BJ (cell line): ENCODE measurements at regions not wholly inside any gene's neighbourhood (a gene's known extent, or its start where the extent isn't known, plus 50 kb on each side); places are given as distances from the start of the nearest gene placed in this dataset.

Source experiments
- CTCF ChIA-PET: fragments of 350-600 bp; formaldehyde crosslinking; extraction: SDS; loops from one replicate; lab custom pipeline; 2021; ENCODE audit warnings: antibody characterized with exemption, inconsistent platforms; lab: Yijun Ruan, JAX
- POLR2A ChIA-PET: fragments of 300-600 bp; sonication (Branson Sonifier 250); formaldehyde crosslinking; extraction: SDS; loops from one replicate; lab custom pipeline; 2021; ENCODE audit warnings: antibody characterized with exemption; lab: Charles Lee
- DNase-seq: peaks from one replicate; pipeline ENCODE4 v3.0.0-alpha.2; 2011; ENCODE audit warnings: low read depth
- H3K27me3 ChIP-seq: 2 replicates; pipeline ENCODE4 v1.6.0; 2011; ENCODE audit warnings: low read length; ENCODE audit not compliant: control insufficient read depth, insufficient read depth
- H3K36me3 ChIP-seq: 2 replicates; pipeline ENCODE4 v1.5.1; 2011; ENCODE audit warnings: low read length; ENCODE audit not compliant: control insufficient read depth, insufficient read depth
- H3K4me3 ChIP-seq: 2 replicates; pipeline ENCODE4 v1.5.1; 2011; ENCODE audit warnings: low read depth, mild to moderate bottlenecking, control low read depth, low read length
- TF ChIP-seq, protein P1 (sequence below): IDR thresholded peaks from 2 replicates; pipeline ENCODE4 v1.5.1; 2011; ENCODE audit warnings: low read depth, mild to moderate bottlenecking, control low read depth, inconsistent platforms, low read length, moderate library complexity; ENCODE audit not compliant: insufficient read depth

DNA sequence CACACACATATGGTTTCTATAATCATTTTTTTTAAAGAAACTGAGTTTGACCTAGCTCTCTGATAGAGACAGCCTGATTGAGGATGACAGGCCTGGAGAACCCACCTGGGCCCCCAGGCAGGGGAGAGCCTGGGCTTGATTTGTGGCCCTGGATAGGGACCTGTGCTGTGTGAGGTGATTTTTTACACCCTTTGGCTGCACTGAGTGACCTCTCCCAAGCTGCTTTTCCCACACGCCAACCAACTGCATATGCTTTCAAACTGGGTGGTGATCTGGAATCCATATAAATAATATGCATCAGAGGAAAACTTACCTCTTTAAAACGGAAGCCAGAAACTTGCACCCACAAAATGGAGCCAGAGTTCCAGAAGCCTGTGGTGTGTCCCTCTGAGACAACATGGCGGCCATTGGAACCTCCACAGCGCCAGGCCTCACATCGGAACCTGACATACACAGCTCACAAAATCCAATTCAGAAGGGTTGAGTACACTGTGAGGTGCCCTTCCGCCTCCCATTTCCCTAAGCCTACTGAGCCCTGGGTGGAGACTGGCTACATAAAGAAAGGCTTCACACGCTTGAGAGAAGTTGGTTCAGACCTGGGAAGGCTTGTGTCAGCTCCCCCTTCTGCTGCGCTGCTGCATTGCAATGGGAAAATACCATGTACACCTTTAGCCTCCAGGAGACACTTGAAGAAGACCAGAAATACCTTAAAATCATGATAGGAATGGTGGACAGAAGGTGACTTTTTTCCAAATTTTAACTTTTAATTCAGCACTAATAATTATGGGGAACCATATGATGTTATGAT is 160.7 kb downstream of the HHIPL2 start:
- DNase-seq = no peak
- TF ChIP-seq, protein P1, sequence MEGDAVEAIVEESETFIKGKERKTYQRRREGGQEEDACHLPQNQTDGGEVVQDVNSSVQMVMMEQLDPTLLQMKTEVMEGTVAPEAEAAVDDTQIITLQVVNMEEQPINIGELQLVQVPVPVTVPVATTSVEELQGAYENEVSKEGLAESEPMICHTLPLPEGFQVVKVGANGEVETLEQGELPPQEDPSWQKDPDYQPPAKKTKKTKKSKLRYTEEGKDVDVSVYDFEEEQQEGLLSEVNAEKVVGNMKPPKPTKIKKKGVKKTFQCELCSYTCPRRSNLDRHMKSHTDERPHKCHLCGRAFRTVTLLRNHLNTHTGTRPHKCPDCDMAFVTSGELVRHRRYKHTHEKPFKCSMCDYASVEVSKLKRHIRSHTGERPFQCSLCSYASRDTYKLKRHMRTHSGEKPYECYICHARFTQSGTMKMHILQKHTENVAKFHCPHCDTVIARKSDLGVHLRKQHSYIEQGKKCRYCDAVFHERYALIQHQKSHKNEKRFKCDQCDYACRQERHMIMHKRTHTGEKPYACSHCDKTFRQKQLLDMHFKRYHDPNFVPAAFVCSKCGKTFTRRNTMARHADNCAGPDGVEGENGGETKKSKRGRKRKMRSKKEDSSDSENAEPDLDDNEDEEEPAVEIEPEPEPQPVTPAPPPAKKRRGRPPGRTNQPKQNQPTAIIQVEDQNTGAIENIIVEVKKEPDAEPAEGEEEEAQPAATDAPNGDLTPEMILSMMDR = no peak
- ChIA-PET CTCF (interaction anchor here (0.7 kb wide), 1 partner anchor 44 kb away, joined by 4 read pairs; no protein-coding TSS in a partner anchor), POLR2A (no interaction called here)
- Histone ChIP-seq H3K27me3 (no peaks in the 10 kb centered on the region), H3K4me3 (no peak overlapping the region), H3K36me3 (no peaks in the 10 kb centered on the region)

DNA sequence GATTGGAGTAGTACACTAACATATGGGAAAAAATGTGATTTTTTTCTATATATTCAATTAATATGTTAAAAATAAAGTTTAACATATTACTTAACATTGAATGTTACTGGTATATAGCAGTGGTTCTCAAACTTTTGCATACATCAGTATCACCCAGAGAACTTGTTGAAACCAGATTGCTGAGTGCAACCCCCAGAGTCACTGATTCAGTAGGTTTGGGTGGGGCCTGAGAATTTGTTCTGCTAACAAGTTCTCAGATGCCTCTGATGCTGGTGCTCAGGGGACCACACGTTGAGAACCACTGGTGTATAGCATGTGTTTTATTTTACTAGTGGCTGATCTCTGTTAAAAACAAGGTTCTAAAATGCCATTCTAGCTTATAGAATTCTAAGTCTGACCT is 161.9 kb downstream of the HHIPL2 start:
- CTCF ChIA-PET = interaction anchor here (0.6 kb wide), 1 partner anchor 52 kb away, joined by 4 read pairs; no protein-coding TSS in a partner anchor
- Histone ChIP-seq H3K27me3 (no peaks in the 10 kb centered on the region), H3K36me3 (no peaks in the 10 kb centered on the region), H3K4me3 (no peak overlapping the region)
- POLR2A ChIA-PET = no interaction called here
- TF ChIP-seq, protein P1 = no peak
- no peak for DNase-seq

DNA sequence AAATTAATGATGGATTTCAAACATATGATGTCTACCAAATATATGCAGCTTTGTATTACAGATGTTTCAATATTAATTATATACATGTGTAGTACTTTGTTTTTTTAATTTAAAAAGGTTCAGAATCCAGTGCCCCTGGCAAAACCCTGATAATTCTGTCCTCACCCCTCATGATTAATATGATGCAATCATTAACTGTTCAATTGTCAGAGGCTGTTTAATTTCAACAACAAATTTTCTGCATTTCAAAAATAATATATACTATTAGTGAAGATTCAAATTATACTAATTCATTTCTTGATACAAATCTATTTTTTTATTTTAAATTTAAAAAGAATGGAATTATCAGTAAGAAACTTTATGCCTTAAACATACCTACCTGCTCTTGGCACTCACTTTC is 162.6 kb downstream of the HHIPL2 start:
- DNase-seq = no peak
- CTCF ChIA-PET = interaction anchor here (0.6 kb wide), 1 partner anchor 51 kb away, joined by 4 read pairs; no protein-coding TSS in a partner anchor
- POLR2A ChIA-PET = no interaction called here
- no peak overlapping the region for H3K4me3 ChIP-seq
- H3K27me3 ChIP-seq = no peaks in the 10 kb centered on the region
- H3K36me3 ChIP-seq = no peaks in the 10 kb centered on the region
- TF ChIP-seq, protein P1 = no peak

DNA sequence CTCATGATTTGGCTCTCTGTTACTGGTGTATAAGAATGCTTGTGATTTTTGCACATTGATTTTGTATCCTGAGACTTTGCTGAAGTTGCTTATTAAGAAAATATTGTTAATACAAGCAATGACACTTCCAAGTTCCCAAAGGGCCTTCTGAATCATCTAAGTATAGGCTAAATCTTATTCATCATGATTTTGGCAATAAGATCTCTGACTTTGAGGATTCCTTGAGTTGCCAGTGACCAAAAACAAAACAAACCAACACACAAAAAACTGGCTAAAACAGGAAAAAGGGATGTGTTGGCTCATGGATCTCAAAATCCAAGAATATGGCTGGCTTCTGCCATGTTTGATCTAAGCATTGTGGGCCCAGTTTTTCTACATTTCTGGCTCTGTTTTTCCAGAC is 163.4 kb downstream of the HHIPL2 start:
- ChIA-PET CTCF (no interaction called here), POLR2A (no interaction called here)
- H3K4me3 ChIP-seq = no peak overlapping the region
- H3K36me3 ChIP-seq = no peaks in the 10 kb centered on the region
- no peak for DNase-seq
- TF ChIP-seq, protein P1 = no peak
- H3K27me3 ChIP-seq = no peaks in the 10 kb centered on the region

DNA sequence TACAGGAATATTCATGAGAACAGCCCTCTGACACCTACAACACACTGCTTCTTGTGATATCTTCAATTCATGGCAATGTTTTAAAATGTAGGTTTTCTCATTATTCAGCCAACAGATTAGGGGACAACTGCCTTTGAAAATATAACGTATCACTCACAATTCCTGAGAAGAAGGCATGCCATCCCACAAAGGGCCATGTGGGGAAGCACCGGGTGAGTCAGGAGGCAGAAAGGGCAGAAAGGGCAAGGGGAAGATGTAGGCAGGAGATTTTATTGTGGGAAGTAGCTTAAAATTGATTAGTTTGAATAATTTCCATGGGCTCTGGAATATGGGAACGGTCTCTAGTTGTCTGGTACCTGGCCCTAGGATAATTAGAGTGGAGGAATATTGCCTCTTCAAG is 165.7 kb downstream of the HHIPL2 start:
- no peak for DNase-seq
- Histone ChIP-seq H3K27me3 (no peaks in the 10 kb centered on the region), H3K36me3 (no peaks in the 10 kb centered on the region), H3K4me3 (no peak overlapping the region)
- ChIA-PET CTCF (no interaction called here), POLR2A (interaction anchor here (0.6 kb wide), 1 partner anchor 723 kb away, joined by 5 read pairs; no protein-coding TSS in a partner anchor)
- TF ChIP-seq, protein P1 = no peak
